Lower leg skin (tissue), 4 donors: ENCODE measurements at regions not wholly inside any gene's neighbourhood (a gene's known extent, or its start where the extent isn't known, plus 50 kb on each side); places are given as distances from the start of the nearest gene placed in this dataset.
"Not testable (repeated sequence)": the region's sequence is repeated elsewhere in the genome, so short reads cannot be mapped to it uniquely, and the experiment has no call there.

Source experiments
- DNase-seq, 2 donors: peaks; one replicate each; pipeline ENCODE4 v3.0.0-alpha.2; 2019; ENCODE audit warnings: low spot score in 2 of 2
- H3K4me3 ChIP-seq: fragments of 200-600 bp; sonication (generic); 2 replicates; pipeline ENCODE4 v1.5.1; 2017; ENCODE audit warnings: mild to moderate bottlenecking, low read depth; ENCODE audit not compliant: poor library complexity, severe bottlenecking
- POLR2A ChIP-seq, 2 donors: fragments of 450-650 bp; IDR thresholded peaks; one replicate each; pipeline ENCODE4 v1.6.1; 2016 to 2017; ENCODE audit warnings: antibody characterized with exemption in 2 of 2, mild to moderate bottlenecking in 1 of 2, moderate library complexity in 1 of 2
- WGBS, 2 donors: methylation state at CpG; one replicate each; pipeline ENCODE4 v1.1.5; 2018; 5-methylcytosine and 5-hydroxymethylcytosine counted together
- intact Hi-C: fragments of 100-400 bp; cut with DNase I; formaldehyde crosslinking; loops from one replicate; pipeline ENCODE4 v1.15.0; 2023; ENCODE audit warnings: low total_unique reads
- TF ChIP-seq, protein P1 (sequence below), 3 donors: fragments of 450-650 bp; IDR thresholded peaks; one replicate each; pipeline ENCODE4 v1.5.1; 2016; ENCODE audit warnings: antibody characterized with exemption in 3 of 3, mild to moderate bottlenecking in 3 of 3, moderate library complexity in 2 of 3

DNA sequence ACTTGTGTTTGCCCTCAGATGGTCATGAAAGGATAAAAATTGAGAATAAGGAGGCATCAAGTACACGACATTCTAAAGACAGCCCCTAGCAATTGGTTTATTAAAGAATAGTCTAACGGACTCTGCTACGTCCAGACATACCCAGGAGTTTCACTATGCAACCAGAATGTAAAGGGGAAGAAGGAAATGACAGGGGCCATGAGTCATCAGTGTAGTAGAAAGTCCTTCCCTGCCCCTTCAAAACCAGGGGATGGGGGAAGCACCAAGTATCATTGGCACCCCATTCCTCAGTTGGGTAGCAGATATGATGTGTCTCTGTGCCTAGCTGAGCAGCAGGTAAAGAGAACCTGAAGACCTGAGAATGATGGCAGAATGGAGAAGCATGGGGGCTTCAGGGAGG, 367.4 kb downstream of the IL20RB start:
- TF ChIP-seq, protein P1, sequence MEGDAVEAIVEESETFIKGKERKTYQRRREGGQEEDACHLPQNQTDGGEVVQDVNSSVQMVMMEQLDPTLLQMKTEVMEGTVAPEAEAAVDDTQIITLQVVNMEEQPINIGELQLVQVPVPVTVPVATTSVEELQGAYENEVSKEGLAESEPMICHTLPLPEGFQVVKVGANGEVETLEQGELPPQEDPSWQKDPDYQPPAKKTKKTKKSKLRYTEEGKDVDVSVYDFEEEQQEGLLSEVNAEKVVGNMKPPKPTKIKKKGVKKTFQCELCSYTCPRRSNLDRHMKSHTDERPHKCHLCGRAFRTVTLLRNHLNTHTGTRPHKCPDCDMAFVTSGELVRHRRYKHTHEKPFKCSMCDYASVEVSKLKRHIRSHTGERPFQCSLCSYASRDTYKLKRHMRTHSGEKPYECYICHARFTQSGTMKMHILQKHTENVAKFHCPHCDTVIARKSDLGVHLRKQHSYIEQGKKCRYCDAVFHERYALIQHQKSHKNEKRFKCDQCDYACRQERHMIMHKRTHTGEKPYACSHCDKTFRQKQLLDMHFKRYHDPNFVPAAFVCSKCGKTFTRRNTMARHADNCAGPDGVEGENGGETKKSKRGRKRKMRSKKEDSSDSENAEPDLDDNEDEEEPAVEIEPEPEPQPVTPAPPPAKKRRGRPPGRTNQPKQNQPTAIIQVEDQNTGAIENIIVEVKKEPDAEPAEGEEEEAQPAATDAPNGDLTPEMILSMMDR (IDR thresholded peaks at IDR 0.05): no peak
- WGBS, 2 donors: 76 to 78% methylated on average over 3 of the region's 3 CpGs
- H3K4me3 ChIP-seq: no peak overlapping the region
- intact Hi-C loops: no loop called here
- no peak for DNase-seq

DNA sequence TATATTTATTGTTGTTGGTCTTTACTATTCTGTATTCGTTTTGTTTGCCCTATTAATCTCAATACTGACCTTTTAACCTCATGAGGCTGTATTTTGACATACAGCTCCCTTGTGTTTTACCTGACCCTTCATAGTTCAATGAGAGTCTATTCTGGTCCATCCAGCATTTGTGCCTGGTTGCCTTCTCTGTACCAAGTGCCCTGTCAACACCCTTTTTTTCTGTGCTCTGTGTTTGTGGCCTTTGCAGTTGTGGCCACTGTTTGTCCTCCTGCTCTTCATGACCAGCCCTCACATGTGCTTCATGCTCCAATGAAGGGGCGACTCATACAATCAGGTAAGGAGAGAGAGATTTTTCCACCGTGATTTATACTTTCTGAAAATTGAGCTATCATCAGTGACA, 368.2 kb downstream of the IL20RB start:
- 68 to 72% methylated on average over 3 of the region's 3 CpGs for WGBS, 2 donors
- intact Hi-C loops: no loop called here
- TF ChIP-seq, protein P1 (IDR thresholded peaks at IDR 0.05): no peak
- no peak for TF ChIP-seq POLR2A (IDR thresholded peaks at IDR 0.05)
- no peak for DNase-seq
- H3K4me3 ChIP-seq: no peak overlapping the region

DNA sequence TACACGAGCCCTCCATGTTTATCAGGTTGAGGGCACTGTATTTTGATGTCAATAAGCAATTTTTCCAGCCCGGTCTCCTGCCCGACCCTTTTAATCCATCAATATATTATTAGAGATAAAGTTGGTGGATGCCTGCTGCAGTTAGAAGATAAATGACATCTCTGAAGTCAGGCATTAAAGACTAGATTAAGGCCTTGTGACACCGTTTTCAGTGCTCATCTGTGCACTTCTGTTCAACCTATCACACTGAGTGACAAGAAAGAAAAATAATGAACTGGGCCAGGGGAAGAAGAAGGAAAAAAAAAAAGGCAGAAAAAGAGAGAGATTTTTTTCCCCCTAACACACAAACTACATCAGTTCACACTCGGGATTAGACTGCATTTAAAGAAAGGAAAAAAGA, 371.8 kb downstream of the IL20RB start:
- intact Hi-C loops: no loop called here

DNA sequence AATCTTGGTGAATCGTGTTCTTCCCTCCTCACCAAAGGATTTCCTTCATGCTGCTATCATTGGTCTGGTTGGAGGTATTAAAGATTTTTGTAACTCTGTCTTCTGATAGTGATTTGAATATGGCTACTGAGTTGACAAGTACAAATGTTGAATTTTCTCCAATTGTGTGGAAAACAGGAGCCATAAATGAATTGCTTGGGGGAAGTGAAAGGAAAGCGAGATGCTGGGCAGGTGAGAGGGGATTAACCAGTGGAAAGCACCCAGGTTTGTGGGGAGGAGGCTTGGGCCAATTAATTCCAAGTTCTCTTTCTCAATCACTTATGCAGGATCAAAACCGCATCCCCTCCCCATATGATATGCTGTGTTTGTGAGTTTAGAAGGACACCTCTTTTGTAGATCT, 372.5 kb downstream of the IL20RB start:
- no peak overlapping the region for H3K4me3 ChIP-seq
- intact Hi-C loops: no loop called here
- WGBS, 2 donors: 85 to 89% methylated on average over 3 of the region's 3 CpGs
- no peak for DNase-seq
- TF ChIP-seq, protein P1 (IDR thresholded peaks at IDR 0.05): no peak
- no peak for TF ChIP-seq POLR2A (IDR thresholded peaks at IDR 0.05)

More for the DNA sequence above, 371.8 kb downstream of the IL20RB start:
- TF ChIP-seq, protein P1 (IDR thresholded peaks at IDR 0.05): no peak
- TF ChIP-seq POLR2A (IDR thresholded peaks at IDR 0.05): no peak
- H3K4me3 ChIP-seq: no peak overlapping the region
- DNase-seq: no peak
- 69 to 71% methylated on average over 5 of the region's 5 CpGs for WGBS, 2 donors

DNA sequence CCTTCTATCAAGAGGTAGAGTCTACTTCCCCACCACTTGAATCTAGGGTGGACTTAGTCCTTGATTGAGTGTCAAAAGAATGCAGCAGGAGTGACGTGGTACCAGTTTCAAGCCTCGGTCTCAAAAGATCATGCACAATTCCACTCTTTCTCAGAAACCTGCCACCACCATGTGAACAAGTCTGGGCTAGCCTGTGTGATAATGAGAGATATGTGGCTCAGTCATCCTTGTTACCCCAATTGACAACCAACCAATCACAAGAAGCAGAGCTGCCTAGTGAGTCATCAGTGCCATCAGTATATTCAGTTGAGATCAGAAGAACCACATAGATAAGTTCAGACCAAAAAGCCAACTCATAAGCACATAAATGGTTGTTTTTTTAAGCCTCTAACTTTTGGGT, 374.5 kb downstream of the IL20RB start:
- intact Hi-C loops: no loop called here
- WGBS, 2 donors: 79 to 80% methylated on average over 2 of the region's 2 CpGs
- DNase-seq: no peak
- no peak overlapping the region for H3K4me3 ChIP-seq
- no peak for TF ChIP-seq POLR2A (IDR thresholded peaks at IDR 0.05)
- TF ChIP-seq, protein P1 (IDR thresholded peaks at IDR 0.05): no peak

DNA sequence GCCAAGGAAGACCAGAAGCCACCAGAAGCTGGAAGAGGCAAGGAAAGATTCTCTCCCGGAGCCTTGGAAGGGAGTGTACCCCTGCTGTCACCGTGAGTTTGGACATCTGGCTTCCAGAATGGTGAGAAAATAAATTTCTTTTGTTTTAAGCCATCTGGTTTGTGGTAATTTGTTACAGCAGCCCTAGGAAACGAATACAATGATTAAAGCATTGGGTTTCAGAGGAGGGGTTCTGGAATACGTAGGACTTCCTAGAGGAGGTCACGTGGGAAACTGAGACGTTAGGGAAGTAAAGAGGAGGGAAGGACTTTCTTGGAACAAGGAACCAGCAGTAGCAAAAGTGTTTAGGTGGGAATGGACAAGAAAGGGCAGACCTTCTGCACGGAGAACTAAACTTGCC, 377.7 kb downstream of the IL20RB start:
- no peak overlapping the region for H3K4me3 ChIP-seq
- TF ChIP-seq, protein P1 (IDR thresholded peaks at IDR 0.05): no peak
- no peak for TF ChIP-seq POLR2A (IDR thresholded peaks at IDR 0.05)
- no peak for DNase-seq
- intact Hi-C loops: no loop called here
- WGBS, 2 donors: 37 to 46% methylated on average over 7 of the region's 7 CpGs

DNA sequence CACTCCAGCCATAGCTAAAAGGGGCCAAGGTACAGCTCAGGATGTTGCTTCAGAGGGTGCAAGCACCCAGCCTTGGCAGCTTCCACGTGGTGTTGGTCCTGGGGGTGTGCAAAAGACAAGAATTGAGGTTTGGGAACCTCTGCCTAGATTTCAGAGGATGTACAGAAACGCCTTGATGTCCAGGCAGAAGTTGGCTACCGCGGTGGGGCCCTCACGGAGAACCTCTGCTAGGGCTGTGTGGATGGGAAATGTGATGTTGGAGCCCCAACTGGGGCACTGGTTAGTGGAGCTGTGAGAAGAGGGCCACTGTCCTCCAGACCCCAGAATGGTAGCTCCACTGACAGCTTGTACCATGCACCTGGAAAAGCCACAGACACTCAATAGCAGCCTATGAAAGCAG, 380.6 kb downstream of the IL20RB start:
- WGBS, 2 donors: 68 to 82% methylated on average over 5 of the region's 5 CpGs
- DNase-seq, H3K4me3 ChIP-seq, intact Hi-C loops: not testable (repeated sequence)
